IMR-90 (cell line): ENCODE measurements at regions not wholly inside any gene's neighbourhood (a gene's known extent, or its start where the extent isn't known, plus 50 kb on each side); places are given as distances from the start of the nearest gene placed in this dataset.

Source experiments
- BHLHE40 ChIP-seq: fragments of 150-350 bp; IDR thresholded peaks from 2 replicates; pipeline ENCODE4 v1.6.1; 2016; ENCODE audit warnings: mild to moderate bottlenecking, low read depth, low read length
- CHD1 ChIP-seq: IDR thresholded peaks from 2 replicates; pipeline ENCODE4 v1.6.1; 2012; ENCODE audit warnings: low read depth, low read length, improper control_type of control experiment
- FOS ChIP-seq: fragments of 150-350 bp; IDR thresholded peaks from 2 replicates; pipeline ENCODE4 v1.6.1; 2016; ENCODE audit warnings: low read depth, low read length
- NFE2L2 ChIP-seq: fragments of 150-350 bp; IDR thresholded peaks from 2 replicates; pipeline ENCODE4 v1.6.1; 2016; ENCODE audit warnings: low read depth, mild to moderate bottlenecking, low read length
- POLR2A ChIP-seq: IDR thresholded peaks from 2 replicates; pipeline ENCODE4 v1.6.1; 2012; ENCODE audit warnings: mild to moderate bottlenecking, low read depth, low read length
- RCOR1 ChIP-seq: IDR thresholded peaks from 2 replicates; pipeline ENCODE4 v1.6.1; 2012; ENCODE audit warnings: mild to moderate bottlenecking, low read length, improper control_type of control experiment; ENCODE audit not compliant: insufficient replicate concordance
- SMC3 ChIP-seq: fragments of 150-350 bp; IDR thresholded peaks from 2 replicates; pipeline ENCODE4 v1.6.1; 2016; ENCODE audit warnings: low read depth, mild to moderate bottlenecking, antibody characterized with exemption, low read length, moderate library complexity
- TF ChIP-seq, protein P1 (sequence below): conservative IDR thresholded peaks from 2 replicates; pipeline ENCODE4 v1.5.1; 2012; ENCODE audit warnings: mild to moderate bottlenecking, low read depth, low read length, improper control_type of control experiment
- TF ChIP-seq, protein P2 (sequence below): fragments of 150-350 bp; IDR thresholded peaks from 2 replicates; pipeline ENCODE4 v1.6.1; 2017; ENCODE audit warnings: mild to moderate bottlenecking, antibody characterized with exemption, low read length, low read depth

DNA sequence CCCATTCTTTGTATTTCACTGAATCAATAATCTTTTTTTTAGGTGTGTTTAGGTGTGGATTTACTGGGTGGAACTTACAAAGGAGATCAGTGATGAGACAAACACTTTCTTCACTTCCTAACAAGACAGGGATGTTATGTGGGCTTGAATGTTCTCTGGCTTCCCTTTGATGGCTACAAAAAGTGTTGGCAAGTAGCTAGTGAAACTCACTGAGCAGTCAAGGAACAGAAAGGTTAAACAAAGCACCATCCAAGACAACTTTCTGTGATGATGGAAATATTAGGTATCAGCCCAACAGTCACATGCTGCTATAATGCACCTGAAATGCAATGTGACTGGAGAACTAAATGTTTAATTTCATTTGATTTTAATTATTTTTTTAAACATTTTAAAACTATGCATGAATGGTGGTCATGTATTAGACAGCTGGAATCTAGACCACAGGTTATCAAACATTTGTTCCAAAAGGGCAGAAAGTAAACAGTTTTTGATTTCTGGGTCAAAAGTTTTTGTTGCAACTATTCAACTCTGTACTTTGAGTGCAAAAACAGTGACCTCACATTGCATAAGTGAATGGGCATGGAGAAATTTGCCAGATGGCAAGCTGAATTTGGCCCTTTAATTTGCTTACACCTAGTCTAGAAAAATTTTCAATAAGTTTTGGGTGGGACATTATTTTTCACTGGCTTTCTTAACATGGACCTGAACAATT, 1272.7 kb upstream of the TMEFF2 start:
- TF ChIP-seq CHD1 (no peak), POLR2A (no peak), SMC3 (no peak), FOS (no peak), RCOR1 (no peak), BHLHE40 (no peak), NFE2L2 (no peak)
- TF ChIP-seq, protein P1, sequence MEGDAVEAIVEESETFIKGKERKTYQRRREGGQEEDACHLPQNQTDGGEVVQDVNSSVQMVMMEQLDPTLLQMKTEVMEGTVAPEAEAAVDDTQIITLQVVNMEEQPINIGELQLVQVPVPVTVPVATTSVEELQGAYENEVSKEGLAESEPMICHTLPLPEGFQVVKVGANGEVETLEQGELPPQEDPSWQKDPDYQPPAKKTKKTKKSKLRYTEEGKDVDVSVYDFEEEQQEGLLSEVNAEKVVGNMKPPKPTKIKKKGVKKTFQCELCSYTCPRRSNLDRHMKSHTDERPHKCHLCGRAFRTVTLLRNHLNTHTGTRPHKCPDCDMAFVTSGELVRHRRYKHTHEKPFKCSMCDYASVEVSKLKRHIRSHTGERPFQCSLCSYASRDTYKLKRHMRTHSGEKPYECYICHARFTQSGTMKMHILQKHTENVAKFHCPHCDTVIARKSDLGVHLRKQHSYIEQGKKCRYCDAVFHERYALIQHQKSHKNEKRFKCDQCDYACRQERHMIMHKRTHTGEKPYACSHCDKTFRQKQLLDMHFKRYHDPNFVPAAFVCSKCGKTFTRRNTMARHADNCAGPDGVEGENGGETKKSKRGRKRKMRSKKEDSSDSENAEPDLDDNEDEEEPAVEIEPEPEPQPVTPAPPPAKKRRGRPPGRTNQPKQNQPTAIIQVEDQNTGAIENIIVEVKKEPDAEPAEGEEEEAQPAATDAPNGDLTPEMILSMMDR, result no peak
- TF ChIP-seq, protein P2, sequence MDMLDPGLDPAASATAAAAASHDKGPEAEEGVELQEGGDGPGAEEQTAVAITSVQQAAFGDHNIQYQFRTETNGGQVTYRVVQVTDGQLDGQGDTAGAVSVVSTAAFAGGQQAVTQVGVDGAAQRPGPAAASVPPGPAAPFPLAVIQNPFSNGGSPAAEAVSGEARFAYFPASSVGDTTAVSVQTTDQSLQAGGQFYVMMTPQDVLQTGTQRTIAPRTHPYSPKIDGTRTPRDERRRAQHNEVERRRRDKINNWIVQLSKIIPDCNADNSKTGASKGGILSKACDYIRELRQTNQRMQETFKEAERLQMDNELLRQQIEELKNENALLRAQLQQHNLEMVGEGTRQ, result no peak
